ENCODE measurements at regions not wholly inside any gene's neighbourhood (a gene's known extent, or its start where the extent isn't known, plus 50 kb on each side); places are given as distances from the start of the nearest gene placed in this dataset.
"Not testable (repeated sequence)": the region's sequence is repeated elsewhere in the genome, so short reads cannot be mapped to it uniquely, and the experiment has no call there.

DNA sequence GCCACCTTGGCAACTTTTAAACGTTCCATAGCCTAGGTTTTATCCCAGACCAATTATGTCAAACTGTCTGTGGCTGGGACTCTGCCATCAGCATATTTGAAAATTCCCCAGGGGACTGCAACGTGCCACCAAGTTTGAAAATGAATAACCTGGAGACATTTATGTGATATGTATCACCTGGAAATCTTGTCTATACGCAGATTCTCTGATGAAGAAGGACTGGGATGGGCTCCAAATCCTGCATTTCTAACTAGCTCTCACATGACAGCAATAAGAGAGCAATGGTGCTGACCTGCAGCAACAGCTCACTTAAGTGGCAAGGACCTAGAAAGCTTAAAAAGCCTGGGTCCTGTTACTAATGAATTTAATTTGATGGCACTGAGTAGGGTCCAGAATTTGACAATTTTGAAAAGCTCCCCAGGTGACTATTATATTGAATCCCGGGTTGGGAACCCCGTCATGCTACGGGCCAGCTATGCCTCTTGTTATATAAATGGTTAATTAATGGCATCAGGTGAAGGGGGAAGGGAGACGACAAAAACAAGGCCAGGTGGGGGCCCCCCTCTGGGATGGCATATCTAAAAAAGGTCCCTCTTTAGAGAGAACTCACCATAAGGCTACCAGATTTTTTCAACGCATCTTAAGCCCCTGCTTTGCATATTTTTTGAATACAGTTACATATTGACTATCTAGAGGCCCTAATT, 213.7 kb downstream of the ZIC5 start:
- no peak overlapping the region for H3K4me3 Mint-ChIP-seq
- peaks cover 14 to 39% of the 10 kb centered on the region in 2 donors for H3K9me3 Mint-ChIP-seq
- no peaks in the 10 kb centered on the region for H3K27me3 Mint-ChIP-seq
- ATAC-seq (no peak), DNase-seq (no peak)
- H3K27ac Mint-ChIP-seq: no peak overlapping the region
- H3K4me1 Mint-ChIP-seq: peaks cover 8% of the 10 kb centered on the region

GRCh38 chr13:99756281-99756680, 215.3 kb downstream of the ZIC5 start:
- Mint-ChIP-seq H3K9me3 (peaks cover 6 to 22% of the 10 kb centered on the region in 2 donors), H3K27ac (no peak overlapping the region), H3K27me3 (no peaks in the 10 kb centered on the region), H3K4me1 (peaks cover 8% of the 10 kb centered on the region), H3K4me3 (no peak overlapping the region)
- ATAC-seq (no peak), DNase-seq (no peak)

GRCh38 chr13:99754750-99755149, 216.8 kb downstream of the ZIC5 start:
- not testable (repeated sequence) for H3K4me1 Mint-ChIP-seq, H3K27me3 Mint-ChIP-seq, H3K9me3 Mint-ChIP-seq, DNase-seq, H3K4me3 Mint-ChIP-seq, ATAC-seq
- H3K27ac Mint-ChIP-seq: peak overlapping the region in 1 of 2 donors; percentile 72

- Mint-ChIP-seq H3K27ac (no peak overlapping the region), H3K4me1 (no peaks in the 10 kb centered on the region), H3K9me3 (no peaks in the 10 kb centered on the region), H3K27me3 (no peaks in the 10 kb centered on the region), H3K4me3 (no peak overlapping the region)
- no peak for DNase-seq
- no peak for ATAC-seq
Observed at GRCh38 chr13:99752373-99752772, 219.2 kb downstream of the ZIC5 start.

DNA sequence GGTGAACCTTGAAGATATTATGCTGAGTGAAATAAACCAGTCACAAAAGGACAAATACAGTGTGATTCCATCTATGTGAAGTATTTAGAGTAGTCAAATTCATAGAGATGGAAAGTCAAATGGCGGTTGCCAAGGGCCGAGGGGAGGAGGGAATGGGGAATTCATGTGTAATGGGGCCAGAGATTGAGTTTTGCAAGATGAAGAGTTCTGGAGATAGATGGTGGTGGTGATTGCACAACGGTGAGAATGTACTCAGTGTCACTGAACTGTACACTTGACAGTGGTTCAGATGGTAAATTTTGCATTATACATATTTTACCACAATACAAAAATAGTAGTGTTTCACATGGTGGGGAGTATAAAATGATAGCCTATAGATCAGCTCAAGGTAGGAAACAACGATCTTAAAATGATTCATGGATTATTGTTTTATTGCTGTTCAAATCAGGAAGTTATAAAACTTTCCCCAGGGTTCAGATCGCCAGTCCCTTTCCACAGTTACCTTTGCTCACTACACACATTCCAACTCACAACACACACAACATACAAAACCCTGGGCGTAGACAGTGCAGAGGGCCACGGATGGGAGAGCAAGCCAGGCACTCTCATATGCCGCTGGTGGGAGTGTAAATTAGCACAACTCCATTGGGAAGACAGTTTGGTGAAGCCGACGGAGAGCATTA, 219.9 kb downstream of the ZIC5 start:
- H3K4me3 Mint-ChIP-seq: no peak overlapping the region
- H3K4me1 Mint-ChIP-seq: no peaks in the 10 kb centered on the region
- no peaks in the 10 kb centered on the region for H3K9me3 Mint-ChIP-seq
- H3K27ac Mint-ChIP-seq: no peak overlapping the region
- no peaks in the 10 kb centered on the region for H3K27me3 Mint-ChIP-seq
- ATAC-seq (no peak), DNase-seq (no peak)

DNA sequence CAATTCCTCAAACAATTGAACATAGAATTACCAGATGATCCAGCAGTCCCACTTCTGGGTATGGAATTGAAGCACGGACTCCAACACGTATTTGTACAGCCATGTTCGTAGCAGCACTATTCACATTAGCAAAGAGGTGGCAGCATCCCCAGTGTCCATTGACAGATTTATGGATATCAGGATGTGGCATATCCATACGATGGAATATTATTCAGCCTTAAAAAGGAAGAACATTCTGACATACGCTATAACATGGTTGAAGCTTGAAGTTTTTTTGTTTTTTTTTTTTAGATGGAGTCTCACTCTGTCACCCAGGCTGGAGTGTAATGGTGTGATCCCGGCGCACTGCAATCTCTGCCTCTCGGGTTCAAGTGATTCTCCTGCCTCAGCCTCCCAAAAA, 220.6 kb downstream of the ZIC5 start:
- no peak for ATAC-seq
- H3K27ac Mint-ChIP-seq: no peak overlapping the region
- no peak overlapping the region for H3K4me3 Mint-ChIP-seq
- H3K4me1 Mint-ChIP-seq: no peaks in the 10 kb centered on the region
- H3K27me3 Mint-ChIP-seq: no peaks in the 10 kb centered on the region
- no peaks in the 10 kb centered on the region for H3K9me3 Mint-ChIP-seq
- no peak for DNase-seq

GRCh38 chr13:99749271-99750019, 222.1 kb downstream of the ZIC5 start:
- no peaks in the 10 kb centered on the region for H3K9me3 Mint-ChIP-seq
- H3K27ac Mint-ChIP-seq: peak overlapping the region in 1 of 2 donors; percentile 30
- DNase-seq: no peak
- no peak overlapping the region for H3K4me3 Mint-ChIP-seq
- no peaks in the 10 kb centered on the region for H3K4me1 Mint-ChIP-seq
- no peaks in the 10 kb centered on the region for H3K27me3 Mint-ChIP-seq
- ATAC-seq: no peak

- H3K4me1 Mint-ChIP-seq: no peaks in the 10 kb centered on the region
- ATAC-seq: no peak
- H3K27ac Mint-ChIP-seq: no peak overlapping the region
- H3K27me3 Mint-ChIP-seq: no peaks in the 10 kb centered on the region
- no peak overlapping the region for H3K4me3 Mint-ChIP-seq
- no peak for DNase-seq
- H3K9me3 Mint-ChIP-seq: no peaks in the 10 kb centered on the region
Observed at GRCh38 chr13:99747403-99747710, 224.2 kb downstream of the ZIC5 start.

DNA sequence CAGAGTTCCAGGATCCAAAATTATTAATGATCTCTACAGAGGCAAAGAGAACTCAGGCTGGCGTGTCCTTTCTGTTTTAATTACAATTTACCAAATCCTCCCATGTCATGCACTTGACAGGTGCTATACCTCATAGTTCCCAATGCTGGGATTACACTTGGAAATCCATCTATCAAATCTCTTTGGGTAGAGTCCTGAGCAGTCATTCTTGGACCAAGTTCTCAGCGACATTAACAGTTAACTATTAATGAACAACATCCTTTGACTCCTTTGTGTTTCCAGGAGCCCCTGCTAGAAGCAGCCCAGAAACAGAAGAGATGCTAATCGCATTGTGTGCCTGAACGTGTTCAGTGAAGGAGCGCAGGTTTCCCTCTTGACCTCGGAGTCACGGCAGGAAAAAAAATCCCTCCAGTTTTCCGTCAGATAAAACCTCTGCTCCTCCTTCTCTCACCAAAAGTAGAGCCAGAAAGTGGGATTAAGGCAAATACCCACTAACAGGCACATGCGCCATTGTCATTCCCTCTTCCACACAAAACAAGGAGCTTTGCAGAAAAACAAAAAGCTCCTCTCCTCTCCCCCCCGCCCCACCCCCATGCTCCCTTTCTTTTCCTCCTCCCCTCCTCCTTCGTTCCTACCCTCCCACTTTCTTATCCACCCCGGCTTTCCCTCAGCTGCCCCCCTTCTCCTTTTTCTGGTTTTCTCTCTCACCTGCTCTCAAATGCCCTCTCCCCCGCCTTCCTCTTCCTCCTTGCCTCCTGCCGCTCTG, 224.7 kb downstream of the ZIC5 start:
- ATAC-seq (no peak), DNase-seq (no peak)
- Mint-ChIP-seq H3K4me3 (no peak overlapping the region), H3K9me3 (no peaks in the 10 kb centered on the region), H3K27ac (no peak overlapping the region), H3K4me1 (no peaks in the 10 kb centered on the region), H3K27me3 (no peaks in the 10 kb centered on the region)

GRCh38 chr13:99743094-99743493, 228.5 kb downstream of the ZIC5 start:
- Mint-ChIP-seq H3K4me1 (peaks cover 5% of the 10 kb centered on the region), H3K27ac (no peak overlapping the region), H3K9me3 (no peaks in the 10 kb centered on the region), H3K27me3 (no peaks in the 10 kb centered on the region), H3K4me3 (no peak overlapping the region)
- DNase-seq (no peak), ATAC-seq (no peak)

DNA sequence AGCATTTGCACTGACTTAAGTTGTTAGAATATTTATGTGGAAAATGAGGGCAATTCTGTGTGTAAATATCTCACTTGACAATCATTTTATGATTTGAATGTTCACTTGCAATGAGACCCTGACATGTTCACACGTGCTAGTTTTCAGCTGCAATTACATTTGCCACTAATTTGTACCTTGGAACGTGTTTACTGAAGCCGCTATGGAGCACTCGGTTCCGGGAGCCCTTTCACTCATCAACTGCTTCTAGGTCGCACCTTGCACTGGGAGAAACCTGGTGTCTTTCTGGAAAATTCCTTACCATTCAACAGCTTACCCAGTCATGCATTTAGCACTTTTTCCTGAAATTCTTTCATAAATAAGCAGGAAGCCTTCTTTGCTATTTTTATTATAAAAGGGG, 229.6 kb downstream of the ZIC5 start:
- Mint-ChIP-seq H3K9me3 (no peaks in the 10 kb centered on the region), H3K4me3 (no peak overlapping the region), H3K27ac (no peak overlapping the region), H3K27me3 (no peaks in the 10 kb centered on the region), H3K4me1 (peaks cover 5% of the 10 kb centered on the region)
- ATAC-seq (no peak), DNase-seq (no peak)

DNA sequence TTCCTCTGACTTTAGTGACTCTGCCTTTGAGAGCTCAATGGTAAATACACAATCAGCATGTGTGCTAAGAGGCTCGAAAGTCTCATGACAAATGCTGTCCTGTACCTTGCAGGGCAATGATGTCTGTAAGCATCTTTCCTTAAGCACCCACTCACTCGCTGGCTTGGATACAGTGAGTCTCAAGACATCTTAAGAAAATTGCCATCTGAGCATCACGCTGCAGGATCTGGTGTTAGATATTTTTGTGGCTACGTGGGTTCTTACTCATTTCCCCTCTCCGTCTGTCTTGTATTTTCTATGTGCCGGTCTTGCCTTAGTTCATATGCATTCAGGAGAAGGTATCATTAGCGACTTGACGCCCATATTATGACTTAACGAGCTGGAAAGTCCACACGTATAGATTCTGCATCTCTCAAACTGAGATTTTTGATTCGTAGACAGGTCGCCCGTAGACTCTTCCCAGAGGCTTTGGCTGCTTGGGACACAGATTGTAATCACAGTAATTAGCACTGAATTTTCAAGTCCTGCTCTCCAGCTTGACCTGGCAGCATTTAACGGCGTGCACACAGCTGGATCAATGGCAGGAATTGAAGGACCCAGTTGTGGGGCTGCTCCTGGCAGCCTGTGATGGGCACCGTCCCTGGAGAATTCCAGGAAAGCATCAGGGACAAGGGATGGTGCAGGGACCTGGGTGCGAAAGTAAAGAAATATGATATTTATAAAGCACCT, 231.2 kb downstream of the ZIC5 start:
- Mint-ChIP-seq H3K9me3 (no peaks in the 10 kb centered on the region), H3K27me3 (no peaks in the 10 kb centered on the region), H3K4me1 (peaks cover 5% of the 10 kb centered on the region), H3K4me3 (no peak overlapping the region), H3K27ac (no peak overlapping the region)
- ATAC-seq (no peak), DNase-seq (no peak)

DNA sequence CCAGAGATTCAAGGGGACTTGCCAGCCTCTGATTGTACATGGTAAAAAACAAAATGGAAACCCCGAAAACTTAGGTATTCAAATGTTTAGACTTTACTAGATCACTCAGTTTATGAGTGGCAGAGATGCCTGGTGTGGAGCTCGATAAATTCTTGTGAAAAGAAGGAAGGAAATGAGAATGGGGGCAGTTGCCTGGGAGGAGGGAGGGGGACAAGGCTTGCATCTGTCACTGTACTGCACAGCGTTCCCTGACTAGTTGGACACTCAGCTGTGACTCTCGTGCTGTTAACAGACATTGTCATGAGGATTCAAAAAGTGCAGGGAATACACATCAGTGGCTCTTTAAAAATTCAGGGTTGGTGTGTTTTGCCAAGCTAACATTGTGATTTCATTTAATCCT, 232.9 kb downstream of the ZIC5 start:
- Mint-ChIP-seq H3K4me1 (peaks cover 5% of the 10 kb centered on the region), H3K9me3 (no peaks in the 10 kb centered on the region), H3K27me3 (no peaks in the 10 kb centered on the region), H3K27ac (peak overlapping the region in 1 of 2 donors; percentile 8), H3K4me3 (no peak overlapping the region)
- DNase-seq (no peak), ATAC-seq (no peak)

DNA sequence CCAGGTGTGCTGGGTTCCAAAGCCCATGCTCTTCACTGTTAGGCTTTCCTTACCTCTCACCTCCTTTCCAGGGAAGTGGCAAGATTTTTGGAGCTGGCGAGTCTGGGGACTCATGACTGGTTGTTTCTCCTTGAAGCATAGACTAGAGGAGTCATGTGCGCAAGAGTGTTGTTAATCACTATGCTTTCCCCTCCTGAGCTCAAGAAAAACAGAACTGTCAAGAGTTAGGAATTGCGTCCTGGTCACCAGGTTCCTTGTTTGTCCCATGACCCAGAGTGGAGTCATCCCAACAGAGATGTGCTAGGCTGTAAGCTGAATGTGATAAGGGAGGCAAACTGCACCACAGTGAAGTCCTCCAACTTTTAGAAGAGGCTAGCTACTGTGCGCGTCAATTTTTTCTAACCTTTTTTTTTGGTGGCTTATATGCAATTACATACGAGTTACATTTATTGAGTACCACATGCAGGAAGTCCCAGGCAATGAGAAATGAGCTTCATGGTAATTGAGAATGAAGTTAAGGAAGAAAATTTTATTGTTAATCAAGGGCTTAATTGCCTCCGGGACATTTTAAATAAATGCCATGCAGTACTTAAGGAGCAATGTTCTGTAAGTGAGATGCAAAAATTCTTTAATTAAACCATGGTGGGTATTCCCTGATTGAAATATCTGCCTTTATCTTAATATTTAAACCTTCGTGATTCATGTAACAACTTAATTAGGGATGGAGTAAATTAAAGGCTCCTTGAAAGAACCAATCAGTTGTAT, 233.9 kb downstream of the ZIC5 start:
- no peak overlapping the region for H3K4me3 Mint-ChIP-seq
- ATAC-seq (no peak), DNase-seq (no peak)
- no peaks in the 10 kb centered on the region for H3K9me3 Mint-ChIP-seq
- H3K27me3 Mint-ChIP-seq: no peaks in the 10 kb centered on the region
- no peak overlapping the region for H3K27ac Mint-ChIP-seq
- H3K4me1 Mint-ChIP-seq: peaks cover 5% of the 10 kb centered on the region

GRCh38 chr13:99736541-99736940, 235.0 kb downstream of the ZIC5 start:
- H3K4me1 Mint-ChIP-seq: peaks cover 5% of the 10 kb centered on the region
- no peaks in the 10 kb centered on the region for H3K9me3 Mint-ChIP-seq
- no peak for DNase-seq
- H3K27ac Mint-ChIP-seq: no peak overlapping the region
- ATAC-seq: no peak
- no peak overlapping the region for H3K4me3 Mint-ChIP-seq
- H3K27me3 Mint-ChIP-seq: no peaks in the 10 kb centered on the region

All from stimulated activated naive CD8-positive, alpha-beta T cell treated with anti-CD3 and anti-CD28 coated beads, Interleukin-15, amount 100 ng/mL, for 72 hours (primary cell).